K562 (cell line): ENCODE measurements at regions not wholly inside any gene's neighbourhood (a gene's known extent, or its start where the extent isn't known, plus 50 kb on each side); places are given as distances from the start of the nearest gene placed in this dataset.

Experiments
- CEBPZ ChIP-seq: fragments of 150-350 bp; IDR thresholded peaks from 2 replicates; pipeline ENCODE4 v1.6.1; 2014; ENCODE audit warnings: low read depth, mild to moderate bottlenecking, low read length, borderline replicate concordance
- CHD4 ChIP-seq: fragments of 200-600 bp; sonication (generic); IDR thresholded peaks from 3 replicates; pipeline ENCODE4 v1.6.1; 2012; ENCODE audit warnings: low read depth, mild to moderate bottlenecking, mixed read lengths, low read length, inconsistent platforms; ENCODE audit not compliant: insufficient read depth, insufficient replicate concordance, poor library complexity, severe bottlenecking
- COPS2 ChIP-seq: fragments of 450-650 bp; conservative IDR thresholded peaks from 2 replicates; pipeline ENCODE4 v1.6.1; 2016; ENCODE audit warnings: mild to moderate bottlenecking, moderate library complexity
- FOXA3 ChIP-seq, 2 experiments: fragments of 450-650 bp in 1 of 2; sonication (generic) in 1 of 2; formaldehyde crosslinking; IDR thresholded peaks in 1 of 2; conservative IDR thresholded peaks in 1 of 2; 2 replicates each; pipeline versions ENCODE4 v1.4.0 to v1.8.0; 2020 to 2022; ENCODE audit warnings: mild to moderate bottlenecking in 2 of 2, missing genetic modification reagents in 1 of 2
- HNRNPH1 ChIP-seq: fragments of 200-400 bp; formaldehyde crosslinking; optimal IDR thresholded peaks from 2 replicates; pipeline ENCODE3; 2017; ENCODE audit warnings: low read depth, mild to moderate bottlenecking, low read length, moderate library complexity
- IRF2 ChIP-seq: sonication (generic); formaldehyde crosslinking; IDR thresholded peaks from 2 replicates; pipeline ENCODE4 v1.8.1; 2022; ENCODE audit warnings: mild to moderate bottlenecking, missing genetic modification reagents
- JUND ChIP-seq, 2 experiments: IDR thresholded peaks; 2 replicates in 1 of 2; 3 replicates in 1 of 2; pipeline ENCODE4 v1.6.1; 2011; ENCODE audit warnings: borderline replicate concordance in 2 of 2, low read depth in 2 of 2, low read length in 2 of 2, improper control_type of control experiment in 1 of 2, missing biosample characterization in 1 of 2, missing genetic modification characterization in 1 of 2, missing genetic modification reagents in 1 of 2
- PCBP1 ChIP-seq: fragments of 200-400 bp; formaldehyde crosslinking; IDR thresholded peaks from 2 replicates; pipeline ENCODE4 v1.6.1; 2018; ENCODE audit warnings: mild to moderate bottlenecking, low read depth, low read length; ENCODE audit not compliant: poor library complexity, severe bottlenecking
- POLR2H ChIP-seq: IDR thresholded peaks from 2 replicates; pipeline ENCODE4 v1.6.1; 2016; ENCODE audit warnings: missing genetic modification characterization, low read depth, mild to moderate bottlenecking, control low read depth, missing compliant biosample characterization, moderate library complexity
- RREB1 ChIP-seq: fragments of 250-450 bp; sonication (Bioruptor Pico); IDR thresholded peaks from 2 replicates; pipeline ENCODE4 v1.4.0; 2020
- SRSF9 ChIP-seq: fragments of 200-400 bp; formaldehyde crosslinking; IDR thresholded peaks from 2 replicates; pipeline ENCODE4 v1.6.1; 2017; ENCODE audit warnings: low read depth, low read length, borderline replicate concordance
- ZBTB43 ChIP-seq: sonication (generic); formaldehyde crosslinking; IDR thresholded peaks from 2 replicates; pipeline ENCODE4 v1.8.0; 2023; ENCODE audit warnings: mild to moderate bottlenecking, missing genetic modification reagents
- TF ChIP-seq, protein P1 (sequence below): sonication (generic); formaldehyde crosslinking; IDR thresholded peaks from 2 replicates; pipeline ENCODE4 v1.8.1; 2022; ENCODE audit warnings: missing genetic modification reagents

DNA sequence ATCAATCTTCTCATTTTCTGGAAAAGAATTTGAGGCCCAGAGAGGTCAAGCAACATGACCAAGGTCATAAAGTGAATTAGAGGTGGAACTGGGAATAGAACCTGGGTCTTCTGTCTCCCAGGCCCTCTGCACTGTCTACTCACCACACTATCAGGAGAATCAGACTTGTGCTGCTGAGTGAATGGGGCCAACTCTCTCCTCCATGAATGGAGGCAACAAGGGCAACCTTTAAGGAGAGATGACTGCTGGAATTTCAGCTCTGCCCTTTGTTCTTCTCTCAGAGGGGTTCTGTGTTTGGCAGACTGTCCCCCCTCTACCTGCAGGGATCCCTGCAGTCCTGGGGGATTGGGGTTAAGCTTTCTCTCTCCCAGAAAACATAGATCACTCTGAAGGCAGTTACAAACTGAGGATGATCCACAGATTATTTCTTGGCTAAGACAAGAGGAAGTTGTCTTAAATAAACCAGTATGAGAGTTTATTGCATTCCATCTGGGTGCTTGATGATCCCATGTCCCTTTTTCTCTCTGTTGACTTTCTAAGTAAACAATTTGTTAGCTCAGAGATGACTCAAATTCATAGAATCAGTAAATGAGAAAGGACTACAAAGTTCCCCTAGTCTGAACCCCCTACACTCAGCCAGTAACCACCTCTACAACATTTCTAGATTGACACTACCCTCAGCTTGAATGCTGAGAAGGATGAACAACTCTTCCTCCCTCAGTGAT is 99.0 kb upstream of the LIPC start (continued):
- TF ChIP-seq RREB1 (CRISPR knock-in tag) = peak; percentile 72; the same call in 1 of the 2 replicates
- no peak for TF ChIP-seq PCBP1
- TF ChIP-seq HNRNPH1 = no peak
- TF ChIP-seq IRF2 (CRISPR knock-in tag) = no peak
- TF ChIP-seq CHD4 = peak; percentile 64
- no peak for TF ChIP-seq CEBPZ
- no peak for TF ChIP-seq ZBTB43 (CRISPR knock-in tag)
- TF ChIP-seq FOXA3 (CRISPR knock-in tag; conservative IDR thresholded peaks at IDR 0.05 in 1 of 2, IDR thresholded peaks at IDR 0.05 in 1 of 2) = peak in 1 of 2 experiments; percentile 50; a peak in 1 of 4 replicates
- TF ChIP-seq JUND (IDR thresholded peaks at IDR 0.05; ENCODE audit: borderline replicate concordance, low read depth, low read length) = no peak; the same call in 1 of the 2 replicates
- TF ChIP-seq JUND (tag; IDR thresholded peaks at IDR 0.05; ENCODE audit: borderline replicate concordance, low read depth, low read length) = 0 out of 3 replicates have a peak, but pooled peaks have one; percentile 9
- no peak for TF ChIP-seq SRSF9
- no peak for TF ChIP-seq COPS2
- peak; percentile 80; the same call in 1 of the 2 replicates for TF ChIP-seq POLR2H
- TF ChIP-seq, protein P1, sequence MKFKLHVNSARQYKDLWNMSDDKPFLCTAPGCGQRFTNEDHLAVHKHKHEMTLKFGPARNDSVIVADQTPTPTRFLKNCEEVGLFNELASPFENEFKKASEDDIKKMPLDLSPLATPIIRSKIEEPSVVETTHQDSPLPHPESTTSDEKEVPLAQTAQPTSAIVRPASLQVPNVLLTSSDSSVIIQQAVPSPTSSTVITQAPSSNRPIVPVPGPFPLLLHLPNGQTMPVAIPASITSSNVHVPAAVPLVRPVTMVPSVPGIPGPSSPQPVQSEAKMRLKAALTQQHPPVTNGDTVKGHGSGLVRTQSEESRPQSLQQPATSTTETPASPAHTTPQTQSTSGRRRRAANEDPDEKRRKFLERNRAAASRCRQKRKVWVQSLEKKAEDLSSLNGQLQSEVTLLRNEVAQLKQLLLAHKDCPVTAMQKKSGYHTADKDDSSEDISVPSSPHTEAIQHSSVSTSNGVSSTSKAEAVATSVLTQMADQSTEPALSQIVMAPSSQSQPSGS (CRISPR knock-in tag) = no peak
